Head of caudate nucleus (tissue), 42 donors: ENCODE measurements at regions not wholly inside any gene's neighbourhood (a gene's known extent, or its start where the extent isn't known, plus 50 kb on each side); places are given as distances from the start of the nearest gene placed in this dataset.

ENCODE experiments used
- DNase-seq, 42 donors: peaks; one replicate each; pipeline versions ENCODE4 v3.0.0 to v3.0.0-alpha.2; 2020 to 2021; ENCODE audit warnings: mixed read lengths in 7 of 42
- intact Hi-C: fragments of 100-400 bp; cut with DNase I; formaldehyde crosslinking; loops from one replicate; pipeline ENCODE4 v1.15.0; 2022

DNA sequence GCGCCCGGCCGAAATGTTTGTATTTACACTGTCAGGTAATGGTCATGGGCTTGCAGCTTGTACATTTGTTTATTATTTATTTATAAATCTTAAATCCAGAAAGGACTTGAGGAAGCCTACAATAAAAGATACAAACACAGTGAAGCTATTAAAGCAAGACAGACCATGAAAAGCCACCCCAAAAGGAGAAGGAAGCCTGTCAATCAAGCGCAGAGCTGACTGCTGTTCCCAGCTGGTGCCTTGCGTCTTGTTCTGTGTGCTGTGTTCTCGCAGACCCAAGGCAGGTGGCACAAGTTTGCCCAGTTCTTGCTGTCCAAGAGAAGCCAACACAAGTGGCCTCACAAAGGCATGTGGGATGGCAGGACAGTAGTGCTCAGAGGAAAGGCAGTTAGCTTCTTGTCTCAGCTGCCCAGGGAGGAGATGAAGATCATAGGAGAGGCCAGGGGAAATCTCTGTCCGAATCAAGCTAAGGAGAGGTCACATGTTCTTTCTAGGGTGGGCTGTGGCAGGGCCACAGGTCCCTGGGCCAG lies 73.2 kb downstream of the SLC25A47 start:
- intact Hi-C loops = no loop called here
- no peak for DNase-seq

DNA sequence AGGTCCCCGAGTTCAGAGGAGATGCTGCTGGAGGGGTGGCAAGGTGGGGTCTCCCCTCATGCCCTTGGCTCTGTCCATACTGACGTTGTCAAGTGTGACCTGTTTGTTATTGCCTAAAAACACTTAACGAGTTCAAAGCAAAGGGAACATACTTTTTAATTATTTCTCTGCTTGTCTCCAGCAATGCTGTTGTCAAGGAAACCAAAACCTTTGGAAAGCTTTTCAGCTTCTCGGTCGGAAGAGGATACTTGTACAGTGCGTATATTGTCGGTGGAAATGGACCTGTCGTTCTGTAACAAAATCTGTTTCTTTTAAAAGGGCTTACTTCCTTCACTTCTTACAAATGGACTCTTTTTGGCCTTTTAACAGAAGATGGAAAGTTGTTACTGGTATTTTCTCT lies 73.9 kb downstream of the SLC25A47 start:
- intact Hi-C loops = no loop called here

DNA sequence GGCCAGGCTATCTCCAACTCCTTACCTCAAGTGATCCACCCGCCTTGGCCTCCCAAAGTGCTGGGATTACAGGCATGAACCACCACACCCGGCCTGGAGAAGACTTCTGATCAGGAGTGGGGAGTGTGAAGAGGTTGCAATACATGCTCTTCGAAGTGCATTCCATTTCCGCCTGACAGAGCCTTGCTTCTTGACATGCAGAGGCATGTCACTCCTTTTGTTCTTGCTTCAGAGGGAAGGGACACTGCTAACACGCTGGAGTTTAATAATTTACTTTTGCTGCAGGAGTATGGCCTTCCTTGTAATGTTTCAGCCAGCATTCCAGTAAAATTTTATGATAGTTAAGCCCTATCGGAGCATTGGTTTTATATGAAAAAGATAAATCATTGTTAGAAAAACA lies 74.9 kb downstream of the SLC25A47 start:
- intact Hi-C loops = no loop called here
- no peak for DNase-seq

More for the DNA sequence above, 73.9 kb downstream of the SLC25A47 start:
- no peak for DNase-seq

DNA sequence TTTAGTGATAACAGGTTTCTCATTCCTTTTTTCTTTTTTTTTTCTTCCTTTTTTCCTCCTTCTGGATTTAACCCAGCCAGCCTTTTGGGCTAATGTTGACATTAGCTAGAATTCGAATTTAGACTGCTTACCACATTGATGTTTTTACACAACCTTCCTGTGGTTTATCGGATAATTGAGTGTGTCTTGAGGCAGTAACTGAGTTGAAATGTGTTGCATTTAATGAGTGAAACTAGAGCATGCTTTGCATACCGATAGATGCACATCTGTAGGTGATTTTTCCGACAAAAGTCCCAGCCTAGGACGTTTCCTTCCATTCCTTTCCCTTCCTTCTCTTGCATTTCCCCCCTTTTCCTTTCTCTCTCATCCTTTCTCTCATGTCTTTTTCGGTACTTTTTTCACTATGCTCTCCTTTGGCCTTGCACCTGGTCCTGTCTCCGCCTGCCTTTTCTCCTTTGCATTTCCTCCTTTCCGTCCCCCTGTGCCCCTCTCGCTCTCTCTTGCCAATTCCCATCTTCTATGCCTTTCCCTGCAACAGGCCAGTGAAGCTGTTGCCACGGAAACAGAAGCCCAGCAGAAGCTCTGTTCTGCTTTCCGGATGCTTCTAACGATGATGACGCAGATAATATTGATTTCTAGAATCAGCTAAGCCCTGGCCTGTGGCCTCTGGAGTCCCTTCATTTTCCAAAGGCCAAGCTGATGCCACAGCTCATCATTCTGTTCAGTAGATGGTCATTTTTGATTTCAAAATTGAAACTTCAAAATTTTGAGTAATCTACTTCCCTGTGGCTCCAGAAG lies 76.1 kb downstream of the SLC25A47 start:
- DNase-seq = no peak
- intact Hi-C loops = no loop called here

DNA sequence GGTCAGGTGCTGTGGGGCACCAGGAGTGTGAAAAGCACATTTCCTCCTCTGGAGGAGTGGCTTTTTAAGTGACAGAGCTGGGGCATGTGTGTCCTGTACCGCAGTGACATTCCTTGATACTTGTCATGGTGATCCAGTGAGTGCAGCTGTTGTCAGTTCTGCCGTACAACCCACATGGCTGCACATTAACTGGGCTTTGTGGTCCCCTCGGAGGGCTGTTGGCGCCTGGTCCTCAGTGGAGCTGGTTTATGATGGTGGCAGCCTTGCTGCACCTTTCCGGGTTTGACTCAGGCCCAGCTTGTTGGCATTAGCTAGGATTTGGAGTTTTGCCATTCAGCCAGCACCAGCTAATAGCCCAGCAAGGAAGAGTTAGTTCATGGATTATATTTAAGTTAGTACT lies 77.0 kb downstream of the SLC25A47 start:
- DNase-seq = peak in 1 of 42 donors; percentile 24
- intact Hi-C loops = no loop called here

DNA sequence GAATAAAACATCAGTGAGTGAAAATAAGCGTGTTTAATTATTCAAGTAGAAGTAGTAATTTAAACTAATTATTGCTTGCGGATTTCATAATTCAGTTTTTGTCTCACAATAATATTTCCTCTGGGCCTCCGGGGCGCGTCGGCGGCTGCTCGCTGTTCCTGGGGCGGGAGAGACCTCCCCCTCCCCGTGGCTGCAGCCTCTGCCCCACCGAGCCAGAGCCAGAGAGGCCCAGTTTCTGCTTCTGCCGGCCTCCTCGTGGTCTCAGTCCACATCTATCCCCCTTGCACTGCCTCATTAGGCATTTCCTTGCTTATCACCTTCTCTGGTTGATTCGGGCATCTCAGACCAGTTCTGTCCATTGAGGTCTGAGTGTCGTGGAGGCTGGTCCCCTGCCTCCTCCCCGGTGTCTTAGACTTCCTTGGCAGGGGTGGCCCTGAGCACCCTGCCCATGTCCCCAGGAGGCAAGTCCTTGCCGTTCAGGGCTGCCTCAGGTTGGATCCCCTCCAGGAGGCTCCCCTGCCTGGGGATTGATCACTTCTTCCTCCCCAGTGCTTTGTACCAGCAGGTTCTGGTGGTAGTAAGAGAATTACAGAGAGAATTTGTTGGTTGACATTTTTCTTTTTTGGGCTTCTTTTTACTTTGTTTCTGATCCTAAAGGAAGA lies 78.0 kb downstream of the SLC25A47 start:
- DNase-seq = no peak
- intact Hi-C loops = no loop called here

DNA sequence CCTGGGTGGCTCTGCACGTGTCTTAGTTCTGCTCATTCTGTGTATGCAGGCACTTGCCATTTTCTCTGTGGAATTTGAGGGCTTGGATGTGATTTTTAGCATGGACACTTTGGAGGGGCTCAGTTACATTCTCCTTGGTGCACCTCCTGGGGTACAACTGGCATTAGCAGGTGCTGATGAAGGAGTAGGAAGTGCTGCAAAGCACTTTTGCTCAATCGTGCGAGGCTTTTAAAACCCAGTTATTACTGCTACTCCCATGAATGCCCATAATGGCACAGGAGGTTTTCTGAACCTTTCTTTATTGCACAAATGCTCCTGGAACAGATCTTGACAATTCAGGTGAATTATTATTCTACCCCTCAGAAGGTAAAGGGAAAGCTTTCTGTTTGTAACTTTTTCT lies 78.7 kb downstream of the SLC25A47 start:
- no peak for DNase-seq
- intact Hi-C loops = no loop called here

DNA sequence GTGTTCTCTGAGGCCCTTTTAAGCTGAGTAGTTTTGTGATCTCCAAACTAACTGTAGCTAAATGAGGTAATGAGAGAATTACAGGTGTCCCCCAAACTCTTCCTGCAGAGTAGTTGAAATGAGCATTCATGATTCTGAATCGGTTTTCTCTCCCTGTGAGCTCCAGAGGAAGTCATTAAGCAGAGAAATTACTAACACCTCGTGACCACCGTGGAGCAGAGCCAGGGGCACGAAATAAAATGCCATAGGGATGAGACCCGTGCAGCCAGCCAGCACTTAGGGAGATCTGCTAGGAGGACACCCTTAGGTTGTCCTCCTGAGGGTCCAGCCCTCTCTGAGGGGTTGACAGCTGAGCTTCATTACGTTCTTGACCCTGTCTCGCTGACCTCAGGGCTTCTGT lies 79.5 kb downstream of the SLC25A47 start:
- intact Hi-C loops = no loop called here
- no peak for DNase-seq

DNA sequence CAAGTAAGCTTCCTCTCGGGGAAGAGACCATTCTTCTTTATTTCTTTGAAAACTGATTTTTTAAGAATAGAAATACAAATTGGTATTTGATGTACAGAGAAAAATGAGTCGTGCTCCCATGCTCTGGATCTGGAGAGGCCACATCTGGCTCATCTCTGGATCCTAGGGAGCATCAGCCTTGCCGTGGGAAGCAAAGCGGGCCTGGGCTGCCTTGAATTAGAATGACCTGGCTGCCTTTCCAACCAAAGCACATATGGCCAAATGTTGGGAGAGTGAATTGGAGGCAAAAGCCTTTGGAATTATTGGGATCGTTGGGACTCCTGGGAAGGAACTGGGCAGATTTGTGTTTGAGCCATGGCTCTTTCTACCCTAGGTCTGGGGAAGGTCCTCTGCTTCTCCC lies 80.0 kb downstream of the SLC25A47 start:
- DNase-seq = no peak
- intact Hi-C loops = no loop called here

DNA sequence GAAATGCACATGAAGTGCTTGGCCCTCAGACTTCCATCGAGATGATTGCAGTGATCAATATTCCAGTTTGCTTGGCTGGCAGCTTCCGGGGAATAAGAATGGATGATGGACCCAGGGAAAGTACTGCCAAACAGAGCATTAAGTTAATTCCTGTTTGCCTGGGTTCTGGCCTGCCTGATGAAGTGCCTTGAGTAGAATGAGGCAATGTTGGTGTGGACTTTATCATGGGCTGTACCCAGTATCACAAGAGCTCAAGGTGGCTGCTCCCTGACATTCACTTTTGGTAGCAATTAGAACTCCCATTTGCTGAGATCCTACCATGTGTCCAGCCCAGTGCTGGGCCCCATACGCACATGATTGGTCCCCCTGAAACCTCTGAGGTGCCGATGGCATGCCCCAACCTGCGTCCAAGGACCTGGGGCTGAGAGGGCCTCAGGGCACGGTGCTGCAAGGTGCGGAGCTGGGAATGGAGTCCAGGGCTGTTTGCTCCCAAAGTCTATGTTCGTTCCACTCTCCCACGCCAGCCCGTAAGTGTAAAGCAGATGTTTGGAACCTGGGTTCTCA lies 80.7 kb downstream of the SLC25A47 start:
- intact Hi-C loops = no loop called here
- DNase-seq = no peak

DNA sequence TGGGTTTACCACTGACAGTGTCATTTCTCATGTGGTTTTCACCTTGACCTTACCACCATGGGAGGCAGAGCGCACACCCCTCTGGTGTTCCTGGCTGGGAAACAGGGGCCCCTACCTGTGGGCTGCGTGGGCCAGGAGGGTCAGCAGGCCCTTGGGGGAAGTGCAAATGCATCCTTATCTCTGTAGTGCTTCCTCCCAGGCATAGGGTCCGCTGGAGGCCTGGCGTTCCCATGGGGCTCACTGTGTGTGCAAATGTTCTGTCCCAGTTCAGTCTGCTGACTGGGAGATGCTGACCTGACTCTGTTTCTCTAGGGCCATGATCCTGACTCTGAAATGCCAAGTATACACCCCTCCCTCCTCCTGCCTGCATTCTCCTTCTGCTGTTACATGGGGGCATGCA lies 81.3 kb downstream of the SLC25A47 start:
- no peak for DNase-seq
- intact Hi-C loops = no loop called here

DNA sequence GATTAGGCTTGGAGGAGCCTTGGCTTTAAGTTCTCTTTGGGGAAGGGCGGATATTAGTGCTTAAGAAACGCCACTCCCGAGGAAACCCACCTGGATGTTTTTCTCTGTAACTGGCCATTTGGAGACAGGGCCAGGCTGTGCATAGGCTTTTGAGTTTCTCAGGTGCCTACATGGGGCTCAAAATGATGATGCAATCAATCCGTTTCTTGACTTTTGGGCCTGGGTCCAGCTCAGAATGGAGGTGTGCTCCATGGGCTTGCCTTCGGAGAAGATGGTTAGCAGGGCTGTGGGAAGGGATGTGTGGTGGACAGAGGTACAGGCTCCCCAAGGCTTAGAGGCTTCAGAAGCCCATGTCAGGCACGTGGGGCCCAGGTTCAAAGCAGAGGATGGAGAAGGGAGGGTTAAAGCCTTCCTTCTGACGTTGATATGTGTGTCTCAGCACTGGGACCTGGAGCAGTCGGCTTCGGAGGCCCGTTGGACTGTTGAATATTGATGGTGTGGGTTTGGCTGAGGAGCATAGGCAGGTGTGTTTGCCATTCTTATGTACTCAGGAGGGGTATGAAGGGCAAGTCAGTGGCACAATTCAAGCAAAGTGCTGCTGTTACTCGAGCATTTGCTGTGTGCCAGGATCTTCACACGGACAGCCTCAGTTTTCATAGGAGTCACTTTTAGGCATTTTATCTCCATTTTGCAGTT lies 82.8 kb downstream of the SLC25A47 start:
- intact Hi-C loops = no loop called here
- DNase-seq = no peak

DNA sequence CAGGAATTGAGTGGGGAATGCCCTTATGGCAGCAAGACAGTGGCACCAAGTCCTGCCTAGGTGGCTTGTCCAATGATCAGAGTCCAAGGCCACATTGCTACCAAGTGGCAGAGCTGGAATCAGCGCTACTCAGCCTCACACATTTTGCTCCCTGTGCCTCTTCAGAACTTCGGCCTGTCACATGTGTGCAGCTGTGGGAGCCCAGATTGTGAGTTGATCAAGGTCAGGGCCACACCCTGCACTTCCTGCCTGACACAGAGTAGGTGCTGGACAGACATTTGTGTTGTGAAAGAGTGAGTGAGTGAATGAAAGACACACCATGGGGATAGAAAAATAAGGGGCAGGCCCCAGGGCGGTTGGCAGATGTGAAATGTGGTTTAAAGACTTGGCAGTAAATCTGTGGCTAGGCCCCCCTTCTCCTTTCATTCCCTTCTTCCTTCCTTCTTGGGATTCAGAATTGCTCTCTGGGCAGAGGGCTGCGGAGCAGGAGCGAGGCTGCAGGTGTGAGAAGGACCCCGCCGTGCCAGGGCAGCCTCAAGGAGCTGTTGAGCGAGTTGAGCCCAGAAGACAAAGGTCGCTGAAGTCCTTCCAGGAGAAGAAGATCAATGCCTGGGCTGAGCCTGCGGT lies 83.5 kb downstream of the SLC25A47 start:
- intact Hi-C loops = no loop called here
- DNase-seq = no peak

DNA sequence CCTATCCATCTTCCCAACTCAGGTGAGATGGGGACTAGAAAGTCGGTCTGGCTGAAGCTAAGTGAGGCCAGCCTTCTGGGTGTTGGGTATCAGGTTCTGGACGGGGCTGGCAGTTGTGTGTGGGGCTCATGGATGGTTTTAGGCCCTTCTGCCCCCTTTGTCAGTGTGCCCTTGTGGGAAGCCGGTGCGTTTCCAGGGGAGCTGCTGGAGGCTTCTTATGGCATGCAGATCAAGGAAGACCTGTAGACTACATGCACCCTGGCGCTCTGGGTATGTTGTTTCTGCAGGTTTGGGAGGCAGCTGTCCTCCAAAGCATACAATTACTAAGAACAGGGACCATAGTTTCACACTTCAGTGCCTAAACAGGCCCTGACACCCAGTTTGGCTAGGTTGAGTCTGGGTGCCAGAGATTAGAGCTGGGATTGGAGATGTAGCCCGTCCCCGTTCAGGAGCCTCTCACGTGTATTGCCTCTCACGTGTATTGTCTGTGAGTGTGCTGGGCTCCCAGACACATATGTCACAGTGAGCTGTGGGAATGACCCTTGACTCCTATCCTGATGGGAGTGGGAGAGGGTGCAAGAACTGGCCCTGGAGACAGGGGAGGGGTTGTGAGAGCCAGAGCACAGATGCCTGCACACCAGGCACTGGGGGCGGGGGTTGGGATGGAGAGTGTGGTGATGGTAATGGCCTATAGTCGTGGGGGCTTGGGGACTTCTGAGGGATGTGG lies 84.4 kb downstream of the SLC25A47 start:
- DNase-seq = no peak
- intact Hi-C loops = no loop called here

DNA sequence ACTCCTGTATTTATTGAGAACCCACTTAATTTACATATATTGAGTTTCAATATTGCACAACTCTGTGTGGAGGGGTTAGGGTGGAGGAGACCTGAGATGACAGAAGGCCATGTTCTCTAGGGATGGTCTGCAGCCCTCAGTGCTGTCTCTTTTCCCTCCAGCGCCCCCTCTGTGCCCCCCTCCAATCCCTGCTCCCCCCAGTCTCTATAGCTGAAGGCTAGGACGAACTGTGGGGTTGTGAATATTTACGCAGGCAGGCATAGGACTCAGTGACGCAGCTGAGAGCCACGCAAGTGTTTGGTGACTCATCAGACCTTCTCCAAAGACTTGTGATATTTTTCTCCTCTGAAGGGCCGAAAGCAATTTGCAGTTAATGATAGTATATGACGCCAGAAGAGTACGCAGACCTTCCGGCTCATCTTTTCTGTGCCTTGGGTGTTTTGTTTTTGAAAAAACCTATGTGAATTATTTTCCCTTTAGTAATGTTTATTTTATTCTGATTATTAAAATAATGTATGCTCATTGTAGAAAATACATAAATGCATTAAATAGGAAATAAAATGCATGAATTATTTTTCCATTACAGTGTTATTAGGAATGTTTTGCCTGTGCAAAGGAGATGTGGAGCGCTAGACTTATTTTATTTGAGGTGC lies 85.3 kb downstream of the SLC25A47 start:
- peak in 31 of 42 donors; percentile 22 to 78 (median 54) for DNase-seq
- intact Hi-C loops = no loop called here

DNA sequence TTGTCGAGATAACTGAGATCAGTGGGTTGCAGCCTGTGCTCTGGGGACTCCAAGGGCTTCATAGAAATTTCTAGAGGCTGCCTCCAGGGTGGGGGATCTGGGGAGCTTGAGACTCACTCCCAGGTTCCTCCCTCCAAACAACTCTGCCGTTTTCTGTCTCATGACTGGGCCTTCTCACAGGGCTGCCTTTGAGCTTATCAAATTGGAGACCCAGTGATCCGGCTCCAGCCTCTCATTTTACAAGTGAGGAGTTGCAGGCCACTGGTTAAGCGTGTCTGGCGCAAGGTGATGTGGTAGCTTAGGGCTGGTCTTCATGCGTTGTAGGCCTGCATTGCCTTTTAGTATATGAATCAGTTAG lies 85.8 kb downstream of the SLC25A47 start:
- DNase-seq = peak in 1 of 42 donors; percentile 18

DNA sequence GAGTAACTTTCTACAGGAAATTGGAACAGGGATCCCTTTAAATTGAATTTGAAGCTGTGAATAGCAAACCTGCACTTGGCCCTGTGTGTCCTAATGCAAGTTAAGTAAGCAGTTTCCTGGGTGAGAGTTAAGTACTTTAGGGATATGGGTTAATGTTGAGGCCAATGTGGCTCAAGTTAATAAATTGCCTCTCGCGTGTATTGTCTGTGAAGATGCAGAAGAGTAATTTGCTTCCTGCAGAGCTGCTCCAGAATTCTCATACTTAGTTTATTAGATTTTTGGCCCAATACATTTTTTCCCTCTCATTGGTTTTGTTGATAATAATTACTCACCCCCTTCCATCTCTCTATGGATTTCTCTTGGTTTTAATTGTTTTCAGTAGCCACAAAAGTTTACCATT lies 86.5 kb downstream of the SLC25A47 start:
- no peak for DNase-seq
- intact Hi-C loops = no loop called here

More for the DNA sequence above, 85.8 kb downstream of the SLC25A47 start:
- intact Hi-C loops = no loop called here

DNA sequence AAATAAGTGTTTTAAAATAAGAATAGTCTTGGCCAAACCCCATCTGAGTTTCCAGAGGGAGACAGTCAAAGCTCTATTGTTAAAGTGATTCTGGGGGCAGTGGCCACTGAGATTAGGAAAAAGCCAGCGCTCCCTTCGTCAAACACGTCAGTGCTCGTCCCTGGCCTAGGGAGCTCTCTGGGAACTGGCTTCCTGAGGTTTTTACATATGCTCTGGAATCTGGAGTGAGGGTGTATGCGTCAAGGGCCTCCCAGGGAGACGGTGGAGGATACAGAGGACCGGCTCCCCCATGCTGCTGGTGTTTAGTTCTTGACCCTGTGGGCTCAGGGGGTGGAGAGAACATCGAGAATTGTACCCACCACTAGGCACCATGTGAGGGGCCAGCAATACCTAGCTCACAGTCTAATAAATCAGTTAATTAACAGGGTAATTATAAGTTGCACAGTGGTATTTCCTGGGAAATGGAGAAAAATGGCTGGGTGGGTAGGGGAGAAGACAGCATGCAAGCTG lies 87.0 kb downstream of the SLC25A47 start:
- intact Hi-C loops = no loop called here
- DNase-seq = no peak
